GM23248 (cell line): ENCODE measurements at regions not wholly inside any gene's neighbourhood (a gene's known extent, or its start where the extent isn't known, plus 50 kb on each side); places are given as distances from the start of the nearest gene placed in this dataset.

Experiments used
- DNase-seq: peaks from one replicate; pipeline ENCODE4 v3.0.0-alpha.2; 2015
- H2AFZ ChIP-seq: fragments of 200-600 bp; sonication (generic); 2 replicates; pipeline ENCODE4 v1.6.1; 2016; ENCODE audit warnings: antibody characterized with exemption
- H3F3A ChIP-seq: fragments of 200-600 bp; sonication (generic); 2 replicates; pipeline ENCODE4 v1.6.1; 2016; ENCODE audit warnings: mild to moderate bottlenecking, antibody characterized with exemption, mixed run types; ENCODE audit not compliant: insufficient read depth
- H3K27ac ChIP-seq: fragments of 200-600 bp; sonication (generic); 2 replicates; pipeline ENCODE4 v1.5.1; 2016; ENCODE audit warnings: mild to moderate bottlenecking
- H3K27me3 ChIP-seq: fragments of 200-600 bp; sonication (generic); replicated peaks from 2 replicates; pipeline ENCODE4 v1.6.1; 2016; ENCODE audit warnings: mild to moderate bottlenecking; ENCODE audit not compliant: insufficient read depth
- H3K36me3 ChIP-seq: fragments of 200-600 bp; sonication (generic); 2 replicates; pipeline ENCODE4 v1.6.1; 2016; ENCODE audit warnings: low read depth, mild to moderate bottlenecking
- H3K4me1 ChIP-seq: fragments of 200-600 bp; sonication (generic); 2 replicates; pipeline ENCODE4 v1.6.1; 2016; ENCODE audit warnings: mild to moderate bottlenecking; ENCODE audit not compliant: insufficient read depth
- H3K4me2 ChIP-seq: fragments of 200-600 bp; sonication (generic); one replicate; pipeline ENCODE4 v1.6.1; 2016; ENCODE audit warnings: mild to moderate bottlenecking; ENCODE audit not compliant: unreplicated experiment
- H3K4me3 ChIP-seq: fragments of 200-600 bp; sonication (generic); 2 replicates; pipeline ENCODE4 v1.5.1; 2016; ENCODE audit warnings: mild to moderate bottlenecking
- H3K79me2 ChIP-seq: fragments of 200-600 bp; sonication (generic); 2 replicates; pipeline ENCODE4 v1.6.1; 2016; ENCODE audit warnings: mild to moderate bottlenecking; ENCODE audit not compliant: insufficient read depth
- H3K9ac ChIP-seq: fragments of 200-600 bp; sonication (generic); 2 replicates; pipeline ENCODE4 v1.6.1; 2016; ENCODE audit warnings: mild to moderate bottlenecking
- H3K9me2 ChIP-seq: fragments of 200-600 bp; sonication (generic); 2 replicates; pipeline ENCODE4 v1.6.1; 2016; ENCODE audit warnings: mixed run types, mild to moderate bottlenecking, moderate library complexity; ENCODE audit not compliant: insufficient read depth
- H3K9me3 ChIP-seq: fragments of 200-600 bp; sonication (generic); one replicate; pipeline ENCODE4 v1.6.1; 2017; ENCODE audit warnings: low read depth
- H4K20me1 ChIP-seq: fragments of 200-600 bp; sonication (generic); 2 replicates; pipeline ENCODE4 v1.6.0; 2016; ENCODE audit not compliant: insufficient read depth
- EZH2 ChIP-seq: fragments of 200-600 bp; sonication (generic); IDR thresholded peaks from 2 replicates; pipeline ENCODE4 v1.6.1; 2018; ENCODE audit warnings: antibody characterized with exemption, mild to moderate bottlenecking; ENCODE audit not compliant: insufficient read depth, poor library complexity, severe bottlenecking
- EZH2phosphoT487 ChIP-seq: fragments of 200-600 bp; sonication (generic); IDR thresholded peaks from 2 replicates; pipeline ENCODE4 v1.6.1; 2018; ENCODE audit warnings: antibody characterized with exemption, moderate library complexity, mild to moderate bottlenecking, low read depth; ENCODE audit not compliant: insufficient read depth
- WGBS, 2 experiments: methylation state at CpG; one replicate each; pipeline ENCODE4 v1.1.6; 2015 to 2017; ENCODE audit warnings: low lambda C conversion rate in 2 of 2, low coverage in 1 of 2; ENCODE audit errors: missing lambda C conversion rate in 2 of 2; 5-methylcytosine and 5-hydroxymethylcytosine counted together
- in situ Hi-C: fragments of 300-500 bp; cut with MboI; formaldehyde crosslinking; loops from 2 replicates; pipeline ENCODE4 v1.15.0; 2020

- Histone ChIP-seq H3K36me3 (no peaks in the 10 kb centered on the region), H3K27me3 (no peaks in the 10 kb centered on the region), H3K4me3 (no peak overlapping the region), H3K9me2 (no peaks in the 10 kb centered on the region), H3K4me1 (peaks cover 11% of the 10 kb centered on the region), H3F3A (peaks cover 13% of the 10 kb centered on the region), H2AFZ (no peak overlapping the region), H3K4me2 (no peak overlapping the region), H3K9me3 (no peaks in the 10 kb centered on the region), H3K9ac (no peak overlapping the region), H3K79me2 (no peaks in the 10 kb centered on the region), H3K27ac (no peak overlapping the region), H4K20me1 (no peaks in the 10 kb centered on the region)
- in situ Hi-C loops: no loop called here
- TF ChIP-seq EZH2phosphoT487: no peak
- TF ChIP-seq EZH2: no peak
- WGBS, 2 experiments: 84 to 85% methylated on average over 4 of the region's 4 CpGs
- DNase-seq: no peak
Observed at GRCh38 chr16:66255647-66256046, 110.8 kb upstream of the CDH5 start.

- no peak overlapping the region for H2AFZ ChIP-seq
- H3K27ac ChIP-seq: no peak overlapping the region
- H3K9me2 ChIP-seq: no peaks in the 10 kb centered on the region
- WGBS, 2 experiments: 27 to 39% methylated on average over 2 of the region's 2 CpGs
- DNase-seq: peak; percentile 28
- no peak overlapping the region for H3K4me2 ChIP-seq
- no peak for TF ChIP-seq EZH2phosphoT487
- TF ChIP-seq EZH2: no peak
- in situ Hi-C loops: no loop called here
- no peak overlapping the region for H3K4me3 ChIP-seq
- no peaks in the 10 kb centered on the region for H3K9me3 ChIP-seq
- H3K9ac ChIP-seq: no peak overlapping the region
- H3K79me2 ChIP-seq: no peaks in the 10 kb centered on the region
- no peaks in the 10 kb centered on the region for H4K20me1 ChIP-seq
- peaks cover 16% of the 10 kb centered on the region for H3K4me1 ChIP-seq
- peaks cover 18% of the 10 kb centered on the region for H3F3A ChIP-seq
- no peaks in the 10 kb centered on the region for H3K36me3 ChIP-seq
- no peaks in the 10 kb centered on the region for H3K27me3 ChIP-seq
Observed at GRCh38 chr16:66254751-66255150, 111.7 kb upstream of the CDH5 start.

- H3K27ac ChIP-seq: no peak overlapping the region
- H3K9me3 ChIP-seq: no peaks in the 10 kb centered on the region
- H3F3A ChIP-seq: peaks cover 24% of the 10 kb centered on the region
- H3K4me1 ChIP-seq: peaks cover 16% of the 10 kb centered on the region
- no peaks in the 10 kb centered on the region for H3K27me3 ChIP-seq
- H4K20me1 ChIP-seq: no peaks in the 10 kb centered on the region
- no peak overlapping the region for H2AFZ ChIP-seq
- DNase-seq: no peak
- TF ChIP-seq EZH2 (no peak), EZH2phosphoT487 (no peak)
- H3K9me2 ChIP-seq: no peaks in the 10 kb centered on the region
- 93 to 100% methylated on average over 2 of the region's 2 CpGs for WGBS, 2 experiments
- no peaks in the 10 kb centered on the region for H3K79me2 ChIP-seq
- no peaks in the 10 kb centered on the region for H3K36me3 ChIP-seq
- no peak overlapping the region for H3K4me2 ChIP-seq
- H3K4me3 ChIP-seq: no peak overlapping the region
- in situ Hi-C loops: no loop called here
- no peak overlapping the region for H3K9ac ChIP-seq
Observed at GRCh38 chr16:66254106-66254505, 112.4 kb upstream of the CDH5 start.

GRCh38 chr16:66251476-66252160 lies 114.9 kb upstream of the CDH5 start:
- peaks cover 30% of the 10 kb centered on the region for H3K4me1 ChIP-seq
- H3K9me2 ChIP-seq: no peaks in the 10 kb centered on the region
- no peaks in the 10 kb centered on the region for H3K9me3 ChIP-seq
- H3K4me3 ChIP-seq: no peak overlapping the region
- peaks cover 39% of the 10 kb centered on the region for H3F3A ChIP-seq
- no peaks in the 10 kb centered on the region for H3K79me2 ChIP-seq
- H3K36me3 ChIP-seq: no peaks in the 10 kb centered on the region
- peak overlapping the region; percentile 42; the same call in 1 of the 2 replicates for H3K27ac ChIP-seq
- H4K20me1 ChIP-seq: no peaks in the 10 kb centered on the region
- DNase-seq: no peak
- in situ Hi-C loops: no loop called here
- no peaks in the 10 kb centered on the region for H3K27me3 ChIP-seq
- peak overlapping the region; percentile 52 for H3K4me2 ChIP-seq
- WGBS, 2 experiments: 69 to 72% methylated on average over 6 of the region's 6 CpGs
- TF ChIP-seq EZH2: no peak
- no peak for TF ChIP-seq EZH2phosphoT487
- no peak overlapping the region for H3K9ac ChIP-seq
- H2AFZ ChIP-seq: peak overlapping the region; percentile 73; the same call in 1 of the 2 replicates
